OCI-LY1 (cell line): ENCODE measurements at regions not wholly inside any gene's neighbourhood (a gene's known extent, or its start where the extent isn't known, plus 50 kb on each side); places are given as distances from the start of the nearest gene placed in this dataset.

ENCODE experiments used
- H2AFZ ChIP-seq: fragments of 200-600 bp; sonication (generic), shearing (Covaris generic); 2 replicates; pipeline ENCODE4 v1.6.0; 2014; ENCODE audit warnings: antibody characterized with exemption, mild to moderate bottlenecking, low read length
- H3F3A ChIP-seq: fragments of 200-600 bp; sonication (generic), shearing (Covaris generic); 2 replicates; pipeline ENCODE4 v1.6.0; 2014; ENCODE audit warnings: mild to moderate bottlenecking, antibody characterized with exemption, low read length, moderate library complexity; ENCODE audit not compliant: insufficient read depth
- H3K27ac ChIP-seq: fragments of 200-600 bp; sonication (generic); 2 replicates; pipeline ENCODE4 v1.5.1; 2014; ENCODE audit warnings: low read length, mixed run types, mild to moderate bottlenecking, low read depth; ENCODE audit not compliant: poor library complexity, severe bottlenecking
- H3K27me3 ChIP-seq: fragments of 200-600 bp; sonication (generic); 2 replicates; pipeline ENCODE4 v1.6.0; 2014; ENCODE audit warnings: antibody characterized with exemption, mild to moderate bottlenecking, low read length, moderate library complexity; ENCODE audit not compliant: insufficient read depth
- H3K36me3 ChIP-seq: fragments of 200-600 bp; sonication (generic); 2 replicates; pipeline ENCODE4 v1.6.1; 2014; ENCODE audit warnings: mild to moderate bottlenecking, antibody characterized with exemption, low read length, moderate library complexity, mixed read lengths; ENCODE audit not compliant: insufficient read depth
- H3K4me1 ChIP-seq: fragments of 200-600 bp; sonication (generic); 2 replicates; pipeline ENCODE4 v1.5.1; 2014; ENCODE audit warnings: mild to moderate bottlenecking, low read length, moderate library complexity; ENCODE audit not compliant: insufficient read depth, severe bottlenecking
- H3K4me2 ChIP-seq: fragments of 200-600 bp; sonication (generic), shearing (Covaris generic); 2 replicates; pipeline ENCODE4 v1.6.1; 2014; ENCODE audit warnings: low read length
- H3K4me3 ChIP-seq: fragments of 200-600 bp; sonication (generic); 2 replicates; pipeline ENCODE4 v1.5.1; 2014; ENCODE audit warnings: low read length, low read depth, mild to moderate bottlenecking, mixed read lengths; ENCODE audit not compliant: poor library complexity, severe bottlenecking
- H3K79me2 ChIP-seq: fragments of 200-600 bp; shearing (Covaris generic); 2 replicates; pipeline ENCODE4 v1.6.1; 2016; ENCODE audit warnings: mixed run types, low read length, mixed read lengths; ENCODE audit not compliant: insufficient read depth
- H3K9ac ChIP-seq: fragments of 200-600 bp; sonication (generic), shearing (Covaris generic); 2 replicates; pipeline ENCODE4 v1.6.1; 2014; ENCODE audit warnings: mild to moderate bottlenecking, low read length, mixed read lengths
- H3K9me2 ChIP-seq: fragments of 200-600 bp; sonication (generic), shearing (Covaris generic); 2 replicates; pipeline ENCODE4 v1.6.1; 2014; ENCODE audit warnings: low read depth, mild to moderate bottlenecking, low read length, mixed read lengths
- H3K9me3 ChIP-seq: fragments of 200-600 bp; shearing (Covaris generic); 2 replicates; pipeline ENCODE4 v1.6.1; 2014; ENCODE audit warnings: low read length, mixed read lengths
- H4K20me1 ChIP-seq: fragments of 200-600 bp; sonication (generic), shearing (Covaris generic); 2 replicates; pipeline ENCODE4 v1.6.0; 2016; ENCODE audit warnings: mild to moderate bottlenecking, low read length; ENCODE audit not compliant: insufficient read depth
- EZH2 ChIP-seq: fragments of 200-600 bp; sonication (generic), shearing (Covaris generic); IDR thresholded peaks from 2 replicates; pipeline ENCODE4 v1.8.0; 2017; ENCODE audit warnings: borderline replicate concordance, mixed run types, mild to moderate bottlenecking, antibody characterized with exemption, low read length, moderate library complexity, mixed read lengths
- TF ChIP-seq, protein P1 (sequence below): fragments of 200-600 bp; sonication (generic), shearing (Covaris generic); IDR thresholded peaks from 2 replicates; pipeline ENCODE4 v1.5.1; 2017; ENCODE audit warnings: mild to moderate bottlenecking, antibody characterized with exemption, low read length, moderate library complexity, mixed read lengths

DNA sequence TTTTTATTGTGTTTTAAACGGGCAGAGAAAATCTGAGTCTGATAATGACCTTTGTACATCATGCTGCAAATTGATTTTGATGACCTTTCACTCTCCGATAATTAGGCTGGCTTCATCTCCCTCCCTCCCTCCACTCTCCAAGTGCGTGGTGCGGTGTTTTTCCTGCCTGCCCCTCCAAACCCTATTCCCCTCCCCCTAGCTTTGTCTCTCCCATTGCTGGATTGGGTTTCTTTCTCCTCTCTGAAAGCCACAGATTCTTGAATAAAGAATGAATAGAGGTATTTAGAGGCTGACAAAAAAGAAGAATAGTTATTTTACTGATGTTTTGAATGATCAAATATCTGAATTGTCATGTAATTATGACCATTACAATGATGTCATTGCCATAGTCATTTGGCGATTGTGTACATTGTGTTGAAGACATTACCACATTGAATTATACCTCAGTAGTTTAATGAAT, 571.1 kb upstream of the ZNF608 start:
- Histone ChIP-seq H3K9me2 (no peaks in the 10 kb centered on the region), H3K27me3 (no peaks in the 10 kb centered on the region), H3K9ac (no peak overlapping the region), H3K9me3 (peaks cover 2% of the 10 kb centered on the region; the same call in 1 of the 2 replicates), H3K4me2 (no peak overlapping the region), H3K36me3 (no peaks in the 10 kb centered on the region), H3K4me1 (peaks cover under 1% of the 10 kb centered on the region), H2AFZ (no peak overlapping the region), H3K4me3 (no peak overlapping the region), H3K79me2 (no peaks in the 10 kb centered on the region), H3F3A (no peaks in the 10 kb centered on the region), H3K27ac (no peak overlapping the region), H4K20me1 (no peaks in the 10 kb centered on the region)
- TF ChIP-seq, protein P1, sequence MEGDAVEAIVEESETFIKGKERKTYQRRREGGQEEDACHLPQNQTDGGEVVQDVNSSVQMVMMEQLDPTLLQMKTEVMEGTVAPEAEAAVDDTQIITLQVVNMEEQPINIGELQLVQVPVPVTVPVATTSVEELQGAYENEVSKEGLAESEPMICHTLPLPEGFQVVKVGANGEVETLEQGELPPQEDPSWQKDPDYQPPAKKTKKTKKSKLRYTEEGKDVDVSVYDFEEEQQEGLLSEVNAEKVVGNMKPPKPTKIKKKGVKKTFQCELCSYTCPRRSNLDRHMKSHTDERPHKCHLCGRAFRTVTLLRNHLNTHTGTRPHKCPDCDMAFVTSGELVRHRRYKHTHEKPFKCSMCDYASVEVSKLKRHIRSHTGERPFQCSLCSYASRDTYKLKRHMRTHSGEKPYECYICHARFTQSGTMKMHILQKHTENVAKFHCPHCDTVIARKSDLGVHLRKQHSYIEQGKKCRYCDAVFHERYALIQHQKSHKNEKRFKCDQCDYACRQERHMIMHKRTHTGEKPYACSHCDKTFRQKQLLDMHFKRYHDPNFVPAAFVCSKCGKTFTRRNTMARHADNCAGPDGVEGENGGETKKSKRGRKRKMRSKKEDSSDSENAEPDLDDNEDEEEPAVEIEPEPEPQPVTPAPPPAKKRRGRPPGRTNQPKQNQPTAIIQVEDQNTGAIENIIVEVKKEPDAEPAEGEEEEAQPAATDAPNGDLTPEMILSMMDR, result no peak
- no peak for TF ChIP-seq EZH2

DNA sequence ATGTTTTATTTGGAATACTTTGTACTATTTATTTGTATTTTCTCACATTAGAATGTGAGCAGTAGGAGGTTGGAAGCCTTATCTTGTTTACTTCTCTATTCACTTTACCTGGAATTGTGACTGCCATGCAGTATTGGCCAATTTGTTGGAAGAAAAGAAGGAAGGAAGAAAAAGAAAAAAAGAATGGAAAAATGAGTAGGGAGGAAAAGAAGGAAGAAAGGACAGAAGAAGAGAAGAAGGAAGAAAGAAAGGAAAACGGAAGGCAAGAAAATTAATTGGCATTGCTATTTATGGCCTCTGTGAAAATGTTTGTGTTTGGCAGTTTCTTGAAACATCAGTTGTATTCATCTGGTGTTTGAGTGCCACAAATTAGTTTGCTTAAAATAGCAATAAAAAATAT, 575.2 kb upstream of the ZNF608 start:
- Histone ChIP-seq H3K9ac (no peak overlapping the region), H3K4me3 (no peak overlapping the region), H3F3A (no peaks in the 10 kb centered on the region), H3K36me3 (no peaks in the 10 kb centered on the region), H3K9me2 (no peaks in the 10 kb centered on the region), H3K9me3 (no peaks in the 10 kb centered on the region), H2AFZ (no peak overlapping the region), H3K4me2 (no peak overlapping the region), H3K4me1 (peaks cover 6% of the 10 kb centered on the region), H3K79me2 (no peaks in the 10 kb centered on the region), H4K20me1 (no peaks in the 10 kb centered on the region), H3K27ac (no peak overlapping the region), H3K27me3 (no peaks in the 10 kb centered on the region)
- no peak for TF ChIP-seq EZH2
- TF ChIP-seq, protein P1, result no peak

DNA sequence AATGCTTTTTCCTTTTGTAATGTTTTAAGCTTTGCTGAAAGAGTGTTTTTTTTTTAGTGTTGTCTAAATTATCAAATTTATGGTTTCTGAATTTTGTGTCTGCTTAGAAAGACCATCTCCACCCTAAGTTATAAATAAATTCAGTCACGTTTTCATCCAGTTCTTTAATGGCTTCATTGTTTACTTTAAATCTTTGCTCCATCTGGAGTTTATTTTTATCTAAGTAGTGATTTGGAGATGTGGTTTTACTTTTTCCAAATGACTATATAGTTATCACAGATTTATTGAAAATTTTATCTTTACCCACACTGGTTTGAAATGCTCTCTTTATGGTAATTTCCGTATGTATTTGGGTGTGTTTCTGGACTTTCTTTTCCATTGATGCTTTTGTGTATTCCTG, 577.2 kb upstream of the ZNF608 start:
- TF ChIP-seq, protein P1, result no peak
- no peak for TF ChIP-seq EZH2

More for the DNA sequence above, 577.2 kb upstream of the ZNF608 start:
- no peaks in the 10 kb centered on the region for H4K20me1 ChIP-seq
- H3F3A ChIP-seq, result no peaks in the 10 kb centered on the region
- H3K79me2 ChIP-seq, result no peaks in the 10 kb centered on the region
- no peaks in the 10 kb centered on the region for H3K9me3 ChIP-seq
- no peak overlapping the region for H2AFZ ChIP-seq
- H3K27ac ChIP-seq, result no peak overlapping the region
- H3K27me3 ChIP-seq, result no peaks in the 10 kb centered on the region
- H3K4me3 ChIP-seq, result no peak overlapping the region
- H3K36me3 ChIP-seq, result no peaks in the 10 kb centered on the region
- no peak overlapping the region for H3K9ac ChIP-seq
- H3K4me2 ChIP-seq, result no peak overlapping the region
- no peaks in the 10 kb centered on the region for H3K9me2 ChIP-seq
- H3K4me1 ChIP-seq, result peaks cover 6% of the 10 kb centered on the region
